ENCODE measurements at regions not wholly inside any gene's neighbourhood (a gene's known extent, or its start where the extent isn't known, plus 50 kb on each side); places are given as distances from the start of the nearest gene placed in this dataset.

- Histone ChIP-seq H3K27me3 (ENCODE audit: insufficient read depth, low read length) (peaks cover 9% of the 10 kb centered on the region; the same call in 1 of the 2 replicates), H4K20me1 (ENCODE audit: insufficient read depth) (no peaks in the 10 kb centered on the region), H3K9me2 (ENCODE audit: insufficient read depth) (no peaks in the 10 kb centered on the region), H3K4me1 (ENCODE audit: control insufficient read depth in 1 of 2, insufficient read depth in 2 of 2, low read length in 2 of 2) (no peaks in the 10 kb centered on the region), H3K36me3 (ENCODE audit: control insufficient read depth in 1 of 2, insufficient read depth in 2 of 2, low read length in 2 of 2) (no peaks in the 10 kb centered on the region), H3K4me3 (replicated peaks in 1 of 2; ENCODE audit: low read depth in 1 of 2, low read length in 2 of 2) (no peak overlapping the region), H3K9me3 (ENCODE audit: control insufficient read depth in 1 of 2, insufficient read depth in 1 of 2, low read depth in 1 of 2, low read length in 2 of 2) (no peaks in the 10 kb centered on the region), H3K4me2 (ENCODE audit: low read length) (no peak overlapping the region), H3K9ac (ENCODE audit: low read length) (no peak overlapping the region), H3K79me2 (ENCODE audit: insufficient read depth, low read length) (no peaks in the 10 kb centered on the region), H3K27ac (ENCODE audit: low read depth, low read length) (no peak overlapping the region), H2AFZ (ENCODE audit: low read depth, low read length, poor library complexity, severe bottlenecking) (no peak overlapping the region)
- ChIA-PET RAD21 (ENCODE audit: low non-redundant PET in 1 of 2, low total read pairs in 2 of 2, uncharacterized antibody in 2 of 2, unreplicated experiment in 2 of 2) (no interaction called here), POLR2A (no interaction called here), CTCF (no interaction called here)
- TF ChIP-seq FOSL1 (IDR thresholded peaks at IDR 0.05; ENCODE audit: low read depth) (no peak), ZFX (IDR thresholded peaks at IDR 0.05) (no peak), YY1 (IDR thresholded peaks at IDR 0.05; ENCODE audit: extremely low read depth, insufficient replicate concordance, low read depth, low read length) (no peak), TCF7L2 (IDR thresholded peaks at IDR 0.05; ENCODE audit: borderline replicate concordance, extremely low read depth, insufficient read depth, insufficient read length) (no peak), SRF (IDR thresholded peaks at IDR 0.05; ENCODE audit: low read depth) (no peak)
- TF ChIP-seq, protein P1, sequence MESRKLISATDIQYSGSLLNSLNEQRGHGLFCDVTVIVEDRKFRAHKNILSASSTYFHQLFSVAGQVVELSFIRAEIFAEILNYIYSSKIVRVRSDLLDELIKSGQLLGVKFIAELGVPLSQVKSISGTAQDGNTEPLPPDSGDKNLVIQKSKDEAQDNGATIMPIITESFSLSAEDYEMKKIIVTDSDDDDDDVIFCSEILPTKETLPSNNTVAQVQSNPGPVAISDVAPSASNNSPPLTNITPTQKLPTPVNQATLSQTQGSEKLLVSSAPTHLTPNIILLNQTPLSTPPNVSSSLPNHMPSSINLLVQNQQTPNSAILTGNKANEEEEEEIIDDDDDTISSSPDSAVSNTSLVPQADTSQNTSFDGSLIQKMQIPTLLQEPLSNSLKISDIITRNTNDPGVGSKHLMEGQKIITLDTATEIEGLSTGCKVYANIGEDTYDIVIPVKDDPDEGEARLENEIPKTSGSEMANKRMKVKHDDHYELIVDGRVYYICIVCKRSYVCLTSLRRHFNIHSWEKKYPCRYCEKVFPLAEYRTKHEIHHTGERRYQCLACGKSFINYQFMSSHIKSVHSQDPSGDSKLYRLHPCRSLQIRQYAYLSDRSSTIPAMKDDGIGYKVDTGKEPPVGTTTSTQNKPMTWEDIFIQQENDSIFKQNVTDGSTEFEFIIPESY (IDR thresholded peaks at IDR 0.05; ENCODE audit: extremely low read depth, insufficient replicate concordance, low read length) = no peak
- TF ChIP-seq, protein P2, sequence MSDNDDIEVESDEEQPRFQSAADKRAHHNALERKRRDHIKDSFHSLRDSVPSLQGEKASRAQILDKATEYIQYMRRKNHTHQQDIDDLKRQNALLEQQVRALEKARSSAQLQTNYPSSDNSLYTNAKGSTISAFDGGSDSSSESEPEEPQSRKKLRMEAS (IDR thresholded peaks at IDR 0.05) = no peak
- BruUV-seq (replicated peaks) = no TSS peak
- DNase-seq (ENCODE audit: low read depth, low spot score) = no peak
- ATAC-seq = no peak
- intact Hi-C loops (cut with micrococcal nuclease) = no loop called here
Observed at GRCh38 chr1:175833951-175834350, 90.6 kb upstream of the TNR start.

DNA sequence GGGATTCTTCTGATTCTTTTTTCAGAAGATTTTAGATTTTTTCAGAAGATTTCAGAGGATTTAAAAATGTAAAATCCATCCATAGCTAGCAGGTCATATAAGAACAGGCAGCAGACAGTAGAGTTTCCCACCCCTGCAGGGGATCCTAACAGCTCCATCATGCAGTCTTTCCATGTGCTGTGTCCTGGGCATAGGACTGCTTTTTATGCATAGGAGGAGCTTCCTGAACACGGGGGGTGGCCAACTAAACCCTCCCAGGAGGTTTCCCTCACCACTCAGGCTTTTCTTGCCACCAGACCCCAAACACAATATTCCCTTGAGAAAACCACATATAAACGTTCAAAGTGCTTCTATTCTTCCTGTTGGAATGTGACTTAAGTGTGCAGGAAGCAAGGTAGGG, 90.1 kb upstream of the TNR start:
- Histone ChIP-seq H3K79me2 (ENCODE audit: insufficient read depth, low read length) (no peaks in the 10 kb centered on the region), H2AFZ (ENCODE audit: low read depth, low read length, poor library complexity, severe bottlenecking) (no peak overlapping the region), H3K27me3 (ENCODE audit: insufficient read depth, low read length) (peaks cover 9% of the 10 kb centered on the region; the same call in 1 of the 2 replicates), H3K27ac (ENCODE audit: low read depth, low read length) (no peak overlapping the region), H3K9ac (ENCODE audit: low read length) (no peak overlapping the region), H3K4me2 (ENCODE audit: low read length) (no peak overlapping the region), H3K9me3 (ENCODE audit: control insufficient read depth in 1 of 2, insufficient read depth in 1 of 2, low read depth in 1 of 2, low read length in 2 of 2) (no peaks in the 10 kb centered on the region), H3K9me2 (ENCODE audit: insufficient read depth) (no peaks in the 10 kb centered on the region), H3K36me3 (ENCODE audit: control insufficient read depth in 1 of 2, insufficient read depth in 2 of 2, low read length in 2 of 2) (no peaks in the 10 kb centered on the region), H3K4me3 (replicated peaks in 1 of 2; ENCODE audit: low read depth in 1 of 2, low read length in 2 of 2) (no peak overlapping the region), H4K20me1 (ENCODE audit: insufficient read depth) (no peaks in the 10 kb centered on the region), H3K4me1 (ENCODE audit: control insufficient read depth in 1 of 2, insufficient read depth in 2 of 2, low read length in 2 of 2) (no peaks in the 10 kb centered on the region)
- no TSS peak for BruUV-seq (replicated peaks)
- RAD21 ChIA-PET (ENCODE audit: low non-redundant PET in 1 of 2, low total read pairs in 2 of 2, uncharacterized antibody in 2 of 2, unreplicated experiment in 2 of 2) = no interaction called here
- DNase-seq (ENCODE audit: low read depth, low spot score) = no peak
- intact Hi-C loops (cut with micrococcal nuclease) = no loop called here
- CTCF ChIA-PET = no interaction called here
- POLR2A ChIA-PET = no interaction called here
- ATAC-seq = no peak
- no peak for TF ChIP-seq POLR2AphosphoS5 (IDR thresholded peaks at IDR 0.05; ENCODE audit: low read depth, low read length)
- no peak for TF ChIP-seq YY1 (IDR thresholded peaks at IDR 0.05; ENCODE audit: extremely low read depth, insufficient replicate concordance, low read depth, low read length)
- TF ChIP-seq REST (IDR thresholded peaks at IDR 0.05; ENCODE audit: low read depth) = no peak
- TF ChIP-seq, protein P3, sequence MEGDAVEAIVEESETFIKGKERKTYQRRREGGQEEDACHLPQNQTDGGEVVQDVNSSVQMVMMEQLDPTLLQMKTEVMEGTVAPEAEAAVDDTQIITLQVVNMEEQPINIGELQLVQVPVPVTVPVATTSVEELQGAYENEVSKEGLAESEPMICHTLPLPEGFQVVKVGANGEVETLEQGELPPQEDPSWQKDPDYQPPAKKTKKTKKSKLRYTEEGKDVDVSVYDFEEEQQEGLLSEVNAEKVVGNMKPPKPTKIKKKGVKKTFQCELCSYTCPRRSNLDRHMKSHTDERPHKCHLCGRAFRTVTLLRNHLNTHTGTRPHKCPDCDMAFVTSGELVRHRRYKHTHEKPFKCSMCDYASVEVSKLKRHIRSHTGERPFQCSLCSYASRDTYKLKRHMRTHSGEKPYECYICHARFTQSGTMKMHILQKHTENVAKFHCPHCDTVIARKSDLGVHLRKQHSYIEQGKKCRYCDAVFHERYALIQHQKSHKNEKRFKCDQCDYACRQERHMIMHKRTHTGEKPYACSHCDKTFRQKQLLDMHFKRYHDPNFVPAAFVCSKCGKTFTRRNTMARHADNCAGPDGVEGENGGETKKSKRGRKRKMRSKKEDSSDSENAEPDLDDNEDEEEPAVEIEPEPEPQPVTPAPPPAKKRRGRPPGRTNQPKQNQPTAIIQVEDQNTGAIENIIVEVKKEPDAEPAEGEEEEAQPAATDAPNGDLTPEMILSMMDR (IDR thresholded peaks at IDR 0.05 in 2 of 3, conservative IDR thresholded peaks at IDR 0.05 in 1 of 3; ENCODE audit: borderline replicate concordance in 1 of 3, insufficient read depth in 1 of 3, low read depth in 2 of 3, low read length in 2 of 3) = no peak
- TF ChIP-seq EZH2 (IDR thresholded peaks at IDR 0.05) = no peak
- no peak for TF ChIP-seq FOSL1 (IDR thresholded peaks at IDR 0.05; ENCODE audit: low read depth)
- TF ChIP-seq RAD21 (IDR thresholded peaks at IDR 0.05; ENCODE audit: low read depth) = no peak
- no peak for TF ChIP-seq SP1 (IDR thresholded peaks at IDR 0.05; ENCODE audit: low read depth)
